T-cell (primary cell): ENCODE measurements at regions not wholly inside any gene's neighbourhood (a gene's known extent, or its start where the extent isn't known, plus 50 kb on each side); places are given as distances from the start of the nearest gene placed in this dataset.

Experiments used
- ATAC-seq, 4 experiments: fragments of 200-7000 bp in 3 of 4; fragments of 150-1000 bp in 1 of 4; cut with Tn5 transposase; replicated peaks in 1 of 4; 1 replicate in 3 of 4; 2 replicates in 1 of 4; pipeline ENCODE4 v1.10.0; 2021; ENCODE audit warnings: moderate library complexity in 3 of 4, mild to moderate bottlenecking in 2 of 4, moderate number of reproducible peaks in 1 of 4
- CTCF ChIA-PET, 2 donors: fragments of 300-600 bp; sonication (Branson Sonifier 250); formaldehyde crosslinking; loops; one replicate each; lab custom pipeline; 2022; ENCODE audit warnings: antibody characterized with exemption in 2 of 2; lab: Charles Lee
- POLR2A ChIA-PET, 2 donors: fragments of 300-600 bp; sonication (Branson Sonifier 250); formaldehyde crosslinking; loops; one replicate each; lab custom pipeline; 2022; ENCODE audit warnings: antibody characterized with exemption in 2 of 2; lab: Charles Lee
- DNase-seq, 35 experiments: peaks; one replicate each; pipeline versions ENCODE4 v3.0.0 to v3.0.0-alpha.2; 2013 to 2023
- H3K27ac ChIP-seq: one replicate; pipeline ENCODE4 v1.5.1; 2013; ENCODE audit warnings: low read length
- H3K27me3 ChIP-seq, 2 experiments: replicated peaks in 1 of 2; 1 replicate in 1 of 2; 2 replicates in 1 of 2; pipeline versions ENCODE4 v1.6.1 to v1.7.0; 2013; ENCODE audit warnings: low read length in 1 of 2, mixed read lengths in 1 of 2; ENCODE audit not compliant: control insufficient read depth in 2 of 2, insufficient read depth in 2 of 2; ENCODE audit errors: extremely low read depth in 1 of 2
- H3K36me3 ChIP-seq, 2 donors: 1 replicate in 1 of 2; 2 replicates in 1 of 2; pipeline versions ENCODE4 v1.6.1 to v1.7.0; 2013; ENCODE audit warnings: low read length in 1 of 2; ENCODE audit not compliant: control insufficient read depth in 2 of 2, insufficient read depth in 1 of 2; ENCODE audit errors: extremely low read depth in 1 of 2
- H3K4me1 ChIP-seq, 2 experiments: 1 replicate in 1 of 2; 2 replicates in 1 of 2; pipeline versions ENCODE4 v1.6.1 to v1.7.0; 2013; ENCODE audit warnings: low read length in 2 of 2, mixed read lengths in 1 of 2; ENCODE audit not compliant: insufficient read depth in 2 of 2, control insufficient read depth in 1 of 2; ENCODE audit errors: extremely low read depth in 1 of 2
- H3K4me3 ChIP-seq, 2 donors: 1 replicate in 1 of 2; 2 replicates in 1 of 2; pipeline versions ENCODE4 v1.5.1 to v1.7.0; 2013; ENCODE audit warnings: mild to moderate bottlenecking in 2 of 2, low read length in 1 of 2, moderate library complexity in 1 of 2; ENCODE audit not compliant: control insufficient read depth in 1 of 2; ENCODE audit errors: extremely low read depth in 1 of 2
- H3K9me3 ChIP-seq: 2 replicates; pipeline ENCODE4 v1.7.0; 2013
- H3K27ac Mint-ChIP-seq, 2 donors: one replicate each; pipeline ENCODE4 v1.8.0; 2020 to 2021; ENCODE audit warnings: mild to moderate bottlenecking in 2 of 2, mixed read lengths in 2 of 2
- H3K27me3 Mint-ChIP-seq, 2 donors: one replicate each; pipeline ENCODE4 v1.8.0; 2021 to 2022; ENCODE audit warnings: mixed read lengths in 2 of 2
- H3K36me3 Mint-ChIP-seq: one replicate; pipeline ENCODE4 v1.8.0; 2021; ENCODE audit warnings: mixed read lengths
- H3K4me1 Mint-ChIP-seq, 3 donors: one replicate each; pipeline ENCODE4 v1.8.0; 2020 to 2022; ENCODE audit warnings: mixed read lengths in 3 of 3, mild to moderate bottlenecking in 1 of 3
- H3K4me3 Mint-ChIP-seq, 3 donors: one replicate each; pipeline ENCODE4 v1.8.0; 2020 to 2022; ENCODE audit warnings: mild to moderate bottlenecking in 3 of 3, mixed read lengths in 3 of 3, moderate library complexity in 3 of 3
- H3K9me3 Mint-ChIP-seq, 3 donors: one replicate each; pipeline ENCODE4 v1.8.0; 2020 to 2022; ENCODE audit warnings: mixed read lengths in 3 of 3
- WGBS: methylation state at CpG from one replicate; pipeline ENCODE4 v1.1.5; 2013; ENCODE audit warnings: missing lambda C conversion rate; ENCODE audit not compliant: insufficient coverage; 5-methylcytosine and 5-hydroxymethylcytosine counted together

GRCh38 chr5:82367930-82368329 lies 89.8 kb upstream of the RPS23 start:
- H3K9me3 ChIP-seq = no peaks in the 10 kb centered on the region
- Mint-ChIP-seq H3K27me3 (peaks cover 0 to 4% of the 10 kb centered on the region in 2 donors), H3K4me1 (no peaks in the 10 kb centered on the region), H3K4me3 (no peak overlapping the region), H3K36me3 (no peaks in the 10 kb centered on the region), H3K27ac (no peak overlapping the region), H3K9me3 (no peaks in the 10 kb centered on the region)
- no CpG with 5 or more reads among the region's 1 CpG for WGBS
- no peak overlapping the region for H3K4me3 ChIP-seq
- DNase-seq (no peak), ATAC-seq (no peak)
- no peak overlapping the region for H3K27ac ChIP-seq
- H3K36me3 ChIP-seq = no peaks in the 10 kb centered on the region
- ChIA-PET CTCF (no interaction called here), POLR2A (interaction anchor here in 1 of 2 donors (0.5 kb wide), 1 partner anchor 156 kb away, joined by 3 read pairs; no protein-coding TSS in a partner anchor)
- peaks cover 0 to 3% of the 10 kb centered on the region in 2 experiments for H3K27me3 ChIP-seq
- H3K4me1 ChIP-seq = no peaks in the 10 kb centered on the region

GRCh38 chr5:82365744-82366228 lies 87.6 kb upstream of the RPS23 start:
- Histone ChIP-seq H3K9me3 (no peaks in the 10 kb centered on the region), H3K27me3 (peaks cover 0 to 3% of the 10 kb centered on the region in 2 experiments), H3K36me3 (no peaks in the 10 kb centered on the region), H3K27ac (no peak overlapping the region), H3K4me3 (no peak overlapping the region), H3K4me1 (no peaks in the 10 kb centered on the region)
- H3K9me3 Mint-ChIP-seq = no peaks in the 10 kb centered on the region
- WGBS = 40% methylated on average over 1 of the region's 5 CpGs
- no peak for DNase-seq
- CTCF ChIA-PET = no interaction called here
- no peaks in the 10 kb centered on the region for H3K36me3 Mint-ChIP-seq
- ATAC-seq = no peak
- POLR2A ChIA-PET = no interaction called here
- H3K4me3 Mint-ChIP-seq = no peak overlapping the region
- H3K4me1 Mint-ChIP-seq = no peaks in the 10 kb centered on the region
- H3K27ac Mint-ChIP-seq = no peak overlapping the region
- H3K27me3 Mint-ChIP-seq = peaks cover 4% of the 10 kb centered on the region in 2 donors

- Mint-ChIP-seq H3K4me3 (no peak overlapping the region), H3K27ac (no peak overlapping the region), H3K4me1 (peaks cover 0 to 4% (median 2%) of the 10 kb centered on the region in 3 donors), H3K36me3 (no peaks in the 10 kb centered on the region), H3K27me3 (peaks cover 4% of the 10 kb centered on the region in 2 donors), H3K9me3 (no peaks in the 10 kb centered on the region)
- no peaks in the 10 kb centered on the region for H3K36me3 ChIP-seq
- no peak for ATAC-seq
- H3K4me3 ChIP-seq = no peak overlapping the region
- POLR2A ChIA-PET = no interaction called here
- no peak overlapping the region for H3K27ac ChIP-seq
- no peak for DNase-seq
- H3K9me3 ChIP-seq = no peaks in the 10 kb centered on the region
- H3K27me3 ChIP-seq = peaks cover 0 to 3% of the 10 kb centered on the region in 2 experiments
- no peaks in the 10 kb centered on the region for H3K4me1 ChIP-seq
- WGBS = 53% methylated on average over 2 of the region's 4 CpGs
- CTCF ChIA-PET = no interaction called here
Observed at GRCh38 chr5:82365026-82365425, 86.9 kb upstream of the RPS23 start.

DNA sequence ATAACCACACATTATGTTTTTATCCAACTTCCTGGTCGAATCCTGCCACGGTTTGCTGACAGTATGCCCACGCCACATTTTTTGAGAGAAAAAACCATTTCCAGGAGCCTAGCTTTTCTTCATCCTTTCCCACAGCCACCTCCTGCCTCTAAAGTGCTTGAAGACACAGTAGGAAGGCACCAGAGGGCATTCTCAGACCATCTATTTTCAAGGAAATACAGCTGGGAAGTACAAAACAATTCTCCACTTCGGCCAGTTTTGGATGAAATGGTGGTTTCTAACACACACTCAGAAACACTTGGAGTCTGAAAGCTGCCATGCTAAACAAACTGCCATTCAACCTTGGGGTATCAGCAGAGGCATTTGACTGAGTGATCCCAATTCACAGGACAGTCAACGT lies 86.3 kb upstream of the RPS23 start:
- CTCF ChIA-PET = no interaction called here
- Histone ChIP-seq H3K27me3 (peaks cover 0 to 3% of the 10 kb centered on the region in 2 experiments), H3K4me1 (no peaks in the 10 kb centered on the region), H3K9me3 (no peaks in the 10 kb centered on the region), H3K27ac (no peak overlapping the region), H3K4me3 (no peak overlapping the region), H3K36me3 (no peaks in the 10 kb centered on the region)
- no peak overlapping the region for H3K27ac Mint-ChIP-seq
- WGBS = 78% methylated on average over 3 of the region's 5 CpGs
- no peaks in the 10 kb centered on the region for H3K36me3 Mint-ChIP-seq
- H3K9me3 Mint-ChIP-seq = no peaks in the 10 kb centered on the region
- peaks cover 0 to 8% (median 2%) of the 10 kb centered on the region in 3 donors for H3K4me1 Mint-ChIP-seq
- H3K27me3 Mint-ChIP-seq = peaks cover 4% of the 10 kb centered on the region in 2 donors
- ATAC-seq (no peak), DNase-seq (no peak)
- no peak overlapping the region for H3K4me3 Mint-ChIP-seq
- POLR2A ChIA-PET = no interaction called here

- no peaks in the 10 kb centered on the region for H3K36me3 Mint-ChIP-seq
- no peak overlapping the region for H3K4me3 Mint-ChIP-seq
- ChIA-PET POLR2A (no interaction called here), CTCF (no interaction called here)
- DNase-seq (no peak), ATAC-seq (no peak)
- Histone ChIP-seq H3K27ac (no peak overlapping the region), H3K36me3 (no peaks in the 10 kb centered on the region), H3K27me3 (peaks cover 0 to 3% of the 10 kb centered on the region in 2 experiments), H3K9me3 (no peaks in the 10 kb centered on the region), H3K4me3 (no peak overlapping the region), H3K4me1 (no peaks in the 10 kb centered on the region)
- H3K27ac Mint-ChIP-seq = no peak overlapping the region
- no peaks in the 10 kb centered on the region for H3K9me3 Mint-ChIP-seq
- WGBS = 90% methylated on average over 2 of the region's 4 CpGs
- peaks cover 1 to 14% (median 9%) of the 10 kb centered on the region in 3 donors for H3K4me1 Mint-ChIP-seq
- peaks cover 4% of the 10 kb centered on the region in 2 donors for H3K27me3 Mint-ChIP-seq
Observed at GRCh38 chr5:82363524-82363923, 85.4 kb upstream of the RPS23 start.

DNA sequence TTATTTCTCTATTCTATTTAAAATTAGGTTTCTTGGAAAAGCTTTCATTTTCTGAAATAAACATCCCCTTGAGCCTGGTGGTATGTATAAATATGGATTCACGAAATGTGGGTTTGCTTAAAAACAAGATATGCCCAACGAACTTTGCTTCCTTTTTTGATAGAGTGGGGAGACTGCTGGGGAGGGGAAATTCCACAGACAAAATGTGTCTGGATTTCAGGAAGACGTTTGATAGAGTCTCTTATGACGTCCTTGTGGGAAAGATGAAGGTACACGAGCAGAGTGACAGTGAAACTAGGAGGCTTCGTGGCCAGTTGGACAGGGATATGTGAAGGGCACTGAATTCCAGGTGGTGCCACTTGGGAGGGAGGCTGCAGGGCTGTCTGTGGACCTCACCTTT lies 84.5 kb upstream of the RPS23 start:
- H3K4me1 Mint-ChIP-seq = peaks cover 10 to 23% (median 18%) of the 10 kb centered on the region in 3 donors

More for the DNA sequence above, 84.5 kb upstream of the RPS23 start:
- ChIA-PET POLR2A (no interaction called here), CTCF (interaction anchor here in 1 of 2 donors (1.2 kb wide), 1 partner anchor 10 kb away, joined by 4 read pairs; no protein-coding TSS in a partner anchor)
- Histone ChIP-seq H3K27ac (no peak overlapping the region), H3K27me3 (peaks cover 0 to 3% of the 10 kb centered on the region in 2 experiments), H3K4me3 (no peak overlapping the region), H3K9me3 (no peaks in the 10 kb centered on the region), H3K36me3 (no peaks in the 10 kb centered on the region), H3K4me1 (peaks cover 7 to 8% of the 10 kb centered on the region in 2 experiments)
- Mint-ChIP-seq H3K9me3 (no peaks in the 10 kb centered on the region), H3K27me3 (peaks cover 4% of the 10 kb centered on the region in 2 donors), H3K36me3 (no peaks in the 10 kb centered on the region), H3K27ac (no peak overlapping the region), H3K4me3 (no peak overlapping the region)
- no peak for ATAC-seq
- no peak for DNase-seq
- 72% methylated on average over 6 of the region's 6 CpGs for WGBS
